SK-N-DZ (cell line): ENCODE measurements at regions not wholly inside any gene's neighbourhood (a gene's known extent, or its start where the extent isn't known, plus 50 kb on each side); places are given as distances from the start of the nearest gene placed in this dataset.
A peak's percentile ranks its signal among the peaks of the same experiment; 100 is the strongest.
"Not testable (repeated sequence)": the region's sequence is repeated elsewhere in the genome, so short reads cannot be mapped to it uniquely, and the experiment has no call there.

Experiments used
- DNase-seq: peaks from one replicate; pipeline ENCODE4 v3.0.0-alpha.2; 2015; ENCODE audit warnings: low spot score

DNA sequence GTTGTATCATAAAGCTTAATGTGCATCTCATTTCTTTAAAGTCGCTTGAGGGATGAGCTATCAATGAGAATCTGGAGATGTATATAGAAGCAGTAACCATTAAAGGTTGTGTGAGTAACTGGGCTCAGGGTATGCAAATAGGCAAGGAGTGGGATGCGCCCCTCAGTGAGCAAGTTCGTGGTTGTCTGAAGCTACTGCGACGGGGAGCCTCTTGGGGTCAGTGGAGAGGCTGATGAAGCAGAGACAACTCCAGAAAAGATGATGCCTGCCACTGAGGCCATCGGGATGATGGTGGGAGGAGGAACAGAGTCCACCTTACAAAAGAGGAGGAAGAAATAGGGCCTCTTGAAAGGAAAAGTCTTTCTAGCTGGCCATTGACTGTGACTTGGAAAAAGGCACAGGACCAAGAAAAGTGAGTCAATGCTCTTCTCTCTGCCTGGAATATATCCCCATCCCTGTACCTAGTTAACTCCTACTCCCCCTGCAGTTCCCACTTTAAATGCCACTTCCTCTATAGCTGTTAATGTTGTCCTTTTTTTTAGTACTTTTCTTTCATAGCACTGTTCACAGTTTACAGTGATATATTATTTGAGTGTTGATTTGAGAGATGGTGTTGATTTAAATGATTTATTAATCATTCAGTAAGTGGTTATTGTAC, 51.4 kb upstream of the LSM6 start:
- no peak for DNase-seq

DNA sequence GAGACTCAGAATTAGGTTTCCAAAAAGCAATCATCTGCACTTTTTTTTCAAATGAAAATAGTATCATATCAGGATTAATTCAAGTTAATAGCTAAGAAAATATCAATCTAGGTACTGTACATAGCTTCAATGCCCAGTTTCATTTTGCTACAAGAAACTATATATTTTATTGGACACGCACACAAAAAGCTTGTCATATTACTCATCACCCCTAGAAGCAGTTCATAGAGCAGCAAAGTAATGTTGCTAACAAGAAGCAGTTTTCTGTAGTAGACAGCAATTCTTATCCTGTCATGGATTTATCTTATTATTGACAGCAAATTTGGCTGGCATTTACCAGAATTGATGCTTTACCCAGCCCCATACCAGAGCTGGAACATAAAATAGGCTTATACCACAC, 52.3 kb upstream of the LSM6 start:
- no peak for DNase-seq

DNA sequence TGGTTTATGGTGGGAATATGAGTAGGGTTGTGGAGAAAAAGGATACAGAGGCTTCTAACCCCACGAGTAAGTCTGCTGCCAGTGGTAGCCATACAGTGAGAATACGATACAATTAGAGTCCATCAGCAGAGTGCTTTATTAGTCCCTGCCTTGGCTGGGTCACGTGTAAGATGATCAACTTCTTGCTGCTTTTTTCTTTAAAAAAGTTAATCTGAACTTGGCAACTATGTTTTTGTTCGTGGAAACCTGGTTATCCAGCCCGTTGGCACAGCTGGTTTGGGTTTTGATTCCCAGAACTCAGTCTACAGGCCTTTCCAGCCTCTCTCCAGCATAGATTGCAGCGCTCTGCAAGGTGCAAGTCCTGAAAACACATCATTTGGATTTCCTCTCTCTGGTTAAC, 53.1 kb upstream of the LSM6 start:
- no peak for DNase-seq

DNA sequence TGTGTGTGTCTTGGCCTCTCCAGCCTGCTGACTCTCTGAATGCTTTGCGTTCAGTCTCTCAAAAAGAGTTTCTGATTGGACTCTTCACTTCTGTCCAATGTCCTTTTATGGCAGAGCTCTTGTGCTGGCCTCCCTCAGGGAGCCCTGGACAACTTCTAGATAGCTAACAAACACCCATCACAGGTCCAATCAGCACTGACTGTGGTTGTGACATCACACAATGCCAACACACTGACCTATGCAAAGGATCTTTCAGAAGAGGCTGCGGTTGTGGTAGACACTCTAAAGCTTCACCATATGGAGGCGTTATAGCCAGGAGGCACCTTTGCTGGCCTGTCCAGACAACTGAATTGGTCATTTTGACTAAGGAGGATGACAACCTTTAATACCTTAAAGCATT, 53.8 kb upstream of the LSM6 start:
- DNase-seq = no peak

- no peak for DNase-seq
Observed at GRCh38 chr4:146119845-146120404, 55.6 kb upstream of the LSM6 start.

- no peak for DNase-seq
Observed at GRCh38 chr4:146114066-146114465, 61.5 kb upstream of the LSM6 start.

DNA sequence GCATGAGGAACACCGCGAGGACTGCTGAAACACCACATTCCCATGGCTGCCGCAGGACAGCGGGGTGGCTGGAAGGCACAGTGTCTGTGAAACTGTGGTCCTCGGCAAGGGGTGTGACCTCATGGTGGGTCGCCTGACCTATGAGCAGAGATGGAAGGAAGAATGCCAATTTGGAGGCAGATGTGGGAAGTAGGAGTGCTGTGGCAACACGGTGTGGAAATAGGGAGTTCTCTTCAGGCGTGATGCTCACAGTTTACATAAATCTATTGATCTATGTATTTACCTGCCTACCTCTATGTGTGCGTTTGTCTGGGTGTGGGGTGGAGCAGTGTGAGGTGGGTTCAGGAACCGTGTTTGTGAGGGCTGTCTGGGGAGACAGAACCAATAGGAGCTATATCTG, 62.3 kb upstream of the LSM6 start:
- no peak for DNase-seq

- DNase-seq = no peak
Observed at GRCh38 chr4:146112389-146112788, 63.1 kb upstream of the LSM6 start.

DNA sequence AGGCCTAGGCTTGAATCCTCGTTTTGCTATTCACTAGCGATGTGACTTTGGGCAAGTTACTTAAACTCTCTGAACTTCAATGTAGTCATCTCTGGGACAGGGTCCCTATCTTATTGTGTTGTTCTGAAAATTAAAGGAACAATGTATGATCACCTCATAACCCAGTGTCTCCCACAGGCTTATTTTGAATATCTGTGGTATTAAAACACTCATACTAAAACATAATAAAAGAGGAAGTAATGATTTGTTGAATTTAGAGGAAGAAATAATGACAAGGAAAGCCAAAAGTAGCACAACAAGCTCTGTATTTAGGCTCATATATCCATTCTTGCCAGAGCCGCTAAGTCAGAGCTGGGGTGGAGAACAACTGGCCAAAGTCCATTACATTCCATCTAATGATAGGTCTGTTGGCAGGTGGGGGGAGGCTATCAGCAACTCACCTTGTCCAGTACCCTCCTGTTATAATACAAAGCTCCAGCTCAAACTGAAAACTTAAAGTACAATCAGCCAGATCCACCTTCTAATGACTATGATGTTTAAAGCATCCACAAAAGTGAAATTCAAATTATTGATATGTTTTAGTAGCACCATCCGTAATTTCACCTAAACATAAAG, 64.5 kb upstream of the LSM6 start:
- DNase-seq = no peak

GRCh38 chr4:146108756-146109155, 66.8 kb upstream of the LSM6 start:
- DNase-seq = no peak

- DNase-seq = no peak
Observed at GRCh38 chr4:146107587-146108240, 67.8 kb upstream of the LSM6 start.

DNA sequence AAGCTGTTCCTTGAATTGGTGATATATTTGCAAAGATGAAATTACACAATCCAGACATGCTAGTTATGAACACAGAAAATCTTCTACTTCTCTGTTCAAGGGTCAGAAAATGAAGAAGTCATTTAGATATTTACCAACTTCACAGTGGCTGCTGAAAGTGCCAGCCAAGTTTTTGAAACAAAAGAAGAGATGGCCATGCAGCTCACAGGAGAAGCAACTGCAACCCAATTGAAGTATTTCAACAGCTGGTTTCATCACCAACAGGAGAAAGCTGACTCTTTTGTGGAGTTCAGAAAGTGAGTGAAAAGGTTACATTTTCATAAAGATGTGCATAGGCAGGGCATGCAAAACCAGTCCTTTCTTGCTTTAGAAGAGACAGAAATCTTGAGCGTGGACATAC, 70.1 kb upstream of the LSM6 start:
- no peak for DNase-seq

- no peak for DNase-seq
Observed at GRCh38 chr4:146104541-146104940, 71.0 kb upstream of the LSM6 start.

- DNase-seq = not testable (repeated sequence)
Observed at GRCh38 chr4:146104052-146104451, 71.5 kb upstream of the LSM6 start.

- no peak for DNase-seq
Observed at GRCh38 chr4:146099585-146099984, 75.9 kb upstream of the LSM6 start.

DNA sequence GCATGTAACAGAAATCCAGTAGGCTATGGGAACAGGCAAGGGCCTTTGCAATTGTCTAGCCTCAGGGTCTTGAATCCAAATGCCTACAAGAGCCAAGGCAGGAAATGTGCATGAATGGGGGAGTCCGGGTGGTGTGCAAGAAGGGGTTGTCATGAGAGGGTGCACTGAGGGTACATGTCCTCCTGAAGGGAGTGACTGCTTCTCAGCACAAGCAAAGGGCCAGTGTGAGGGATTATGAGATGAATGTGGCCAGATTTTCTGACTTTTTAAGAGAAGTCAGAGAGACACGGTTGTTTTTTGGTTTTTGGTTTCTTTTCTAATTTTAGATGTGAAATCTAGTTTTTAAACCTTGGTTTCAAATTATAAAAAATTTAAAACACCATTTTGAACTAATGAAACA, 76.5 kb upstream of the LSM6 start:
- DNase-seq = no peak

DNA sequence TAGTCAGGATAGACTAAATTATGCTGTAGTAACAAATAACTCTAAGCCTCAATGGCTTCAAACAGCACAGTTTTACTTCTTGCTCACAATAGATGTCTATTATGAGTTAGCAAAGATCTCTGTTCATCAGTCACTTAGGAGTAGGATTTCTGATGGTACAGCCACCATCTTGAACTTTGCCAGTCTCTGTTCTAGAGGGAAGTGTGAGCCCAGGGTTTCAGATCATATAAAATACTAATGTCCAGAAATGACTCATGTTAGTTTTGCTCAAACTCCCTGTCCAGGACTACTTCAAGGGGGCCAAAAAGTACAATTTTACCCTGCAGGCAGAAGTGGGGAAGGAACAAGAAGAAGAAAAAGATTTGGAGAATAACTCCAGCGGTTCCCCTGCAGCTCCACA, 77.1 kb upstream of the LSM6 start:
- DNase-seq = no peak

GRCh38 chr4:146096371-146096770, 79.1 kb upstream of the LSM6 start:
- DNase-seq = no peak

DNA sequence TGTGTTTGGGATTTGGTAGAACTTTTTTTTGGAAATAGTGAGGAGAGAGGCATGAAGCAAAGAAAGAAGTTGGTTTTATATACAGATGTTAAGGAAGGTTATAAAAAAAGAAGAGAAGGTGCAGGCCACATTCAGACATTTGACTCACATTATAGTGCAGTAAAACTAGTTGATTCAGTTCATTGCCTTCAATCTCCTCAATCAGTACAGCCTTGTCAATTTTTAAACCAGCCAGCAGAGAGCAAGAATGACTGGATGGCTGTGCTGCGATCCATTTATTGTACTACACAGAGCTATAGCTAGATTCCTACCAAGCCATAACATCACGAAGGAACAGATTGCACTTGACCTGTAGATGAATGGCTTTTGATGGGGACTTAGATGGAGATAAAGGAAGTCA, 79.7 kb upstream of the LSM6 start:
- DNase-seq = no peak

DNA sequence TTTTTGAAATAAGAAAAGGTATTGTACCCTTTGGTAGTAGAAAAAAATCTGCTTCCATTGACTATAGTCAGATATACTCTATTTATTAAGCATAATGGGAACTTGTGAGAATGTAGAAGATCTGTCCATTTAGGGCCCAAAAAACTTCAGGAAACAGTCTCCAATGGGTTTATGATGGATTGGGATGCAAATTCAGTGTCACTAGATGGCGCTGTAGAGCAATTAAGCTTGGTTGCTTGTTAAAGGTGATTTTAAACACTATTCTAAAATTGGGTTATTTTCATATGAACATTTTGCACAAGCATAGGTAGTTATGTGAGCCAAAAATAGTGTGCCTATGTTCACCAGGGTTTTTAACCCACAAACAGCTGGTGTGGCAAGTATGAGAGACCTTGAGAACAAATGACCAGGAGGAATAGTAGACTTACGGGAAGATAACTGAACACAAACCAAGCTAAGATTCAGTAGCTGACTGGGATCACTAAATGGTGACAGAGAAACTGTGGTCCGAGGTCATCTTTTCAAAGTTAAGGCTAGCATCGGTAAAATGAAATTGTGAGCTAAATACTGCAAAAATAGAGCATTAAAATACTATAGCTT, 80.3 kb upstream of the LSM6 start:
- DNase-seq = peak; percentile 29

DNA sequence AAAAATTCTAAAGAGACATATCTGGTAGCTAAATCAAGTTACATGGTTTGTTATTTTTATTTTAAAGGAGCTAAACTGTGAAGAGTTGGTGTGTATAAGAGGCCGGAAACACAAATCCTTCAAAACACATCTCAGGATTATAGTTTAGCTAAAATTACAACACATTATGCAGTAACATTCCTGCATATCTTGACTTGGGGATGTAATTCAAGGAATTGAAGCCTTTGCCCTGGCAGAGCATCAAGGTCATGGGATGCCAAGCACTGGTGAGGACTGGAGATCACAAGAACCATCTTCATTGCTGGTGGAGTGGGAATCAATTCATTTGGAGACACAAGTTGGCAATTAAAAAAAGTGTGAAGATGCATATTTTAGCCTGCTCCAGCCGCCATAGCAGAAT, 86.8 kb upstream of the LSM6 start:
- no peak for DNase-seq

DNA sequence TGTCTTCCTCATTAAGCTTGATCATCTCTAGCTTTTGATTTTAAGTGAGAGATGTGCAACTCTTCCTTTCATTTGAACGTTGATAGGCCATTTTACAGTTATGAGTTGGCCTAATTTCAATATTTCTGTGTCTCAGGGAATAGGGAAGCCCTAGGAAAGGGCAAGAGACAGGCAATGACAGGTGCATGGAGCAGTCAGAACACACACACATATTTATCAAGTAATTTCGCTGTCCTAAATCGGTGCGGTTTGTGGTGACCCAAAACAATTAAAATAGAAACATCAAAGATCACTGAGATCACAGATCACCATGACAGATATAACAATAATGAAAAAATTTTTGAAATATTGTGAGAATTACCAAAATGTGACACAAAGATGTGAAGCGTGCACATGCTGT, 87.7 kb upstream of the LSM6 start:
- no peak for DNase-seq

DNA sequence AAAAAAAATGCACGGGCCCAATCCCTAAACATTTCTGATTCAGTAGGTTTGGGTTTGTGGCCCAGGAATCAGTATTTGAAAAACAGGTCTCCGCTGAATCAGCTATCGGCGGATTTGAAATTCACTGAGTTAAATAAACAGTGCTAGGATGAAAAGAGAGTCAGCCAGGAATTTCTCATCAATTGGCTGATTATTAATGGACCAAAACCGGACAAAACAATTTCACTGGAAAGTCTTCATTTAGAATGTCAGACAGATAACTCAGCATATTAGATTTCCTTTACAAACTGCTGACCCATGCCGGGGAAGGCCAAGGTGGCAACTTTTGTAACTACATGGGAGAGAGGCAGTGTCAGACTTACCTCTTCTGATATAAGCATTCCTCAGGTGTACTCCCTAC, 99.4 kb upstream of the LSM6 start:
- no peak for DNase-seq
